Coronary artery (tissue), 2 donors: ENCODE measurements at regions not wholly inside any gene's neighbourhood (a gene's known extent, or its start where the extent isn't known, plus 50 kb on each side); places are given as distances from the start of the nearest gene placed in this dataset.

Experiments
- DNase-seq: peaks from one replicate; pipeline ENCODE4 v3.0.0-alpha.2; 2017; ENCODE audit warnings: low spot score
- H3K27ac ChIP-seq, 2 donors: fragments of 200-600 bp; sonication (generic); one replicate each; pipeline ENCODE4 v1.5.1; 2016 to 2019
- H3K4me3 ChIP-seq: fragments of 200-600 bp; sonication (generic); 2 replicates; pipeline ENCODE4 v1.5.1; 2016; ENCODE audit warnings: mild to moderate bottlenecking, moderate library complexity
- CTCF ChIP-seq: fragments of 200-600 bp; sonication (generic); IDR thresholded peaks from one replicate; pipeline ENCODE4 v1.5.1; 2019; ENCODE audit warnings: antibody characterized with exemption

GRCh38 chr16:6574146-6574545 lies 758.5 kb upstream of the RBFOX1 start:
- H3K4me3 ChIP-seq = no peak overlapping the region
- H3K27ac ChIP-seq = no peak overlapping the region
- no peak for TF ChIP-seq CTCF
- DNase-seq = no peak

GRCh38 chr16:6573577-6573976 lies 759.1 kb upstream of the RBFOX1 start:
- no peak overlapping the region for H3K27ac ChIP-seq
- no peak for TF ChIP-seq CTCF
- no peak for DNase-seq
- no peak overlapping the region for H3K4me3 ChIP-seq

GRCh38 chr16:6571044-6571443 lies 761.6 kb upstream of the RBFOX1 start:
- H3K27ac ChIP-seq = no peak overlapping the region
- H3K4me3 ChIP-seq = no peak overlapping the region
- TF ChIP-seq CTCF = no peak
- no peak for DNase-seq

- no peak overlapping the region for H3K27ac ChIP-seq
- no peak for DNase-seq
- H3K4me3 ChIP-seq = no peak overlapping the region
- no peak for TF ChIP-seq CTCF
Observed at GRCh38 chr16:6570530-6570929, 762.1 kb upstream of the RBFOX1 start.

- no peak for TF ChIP-seq CTCF
- Histone ChIP-seq H3K27ac (no peak overlapping the region), H3K4me3 (no peak overlapping the region)
- DNase-seq = no peak
Observed at GRCh38 chr16:6562986-6563385, 769.7 kb upstream of the RBFOX1 start.

- no peak overlapping the region for H3K27ac ChIP-seq
- DNase-seq = no peak
- TF ChIP-seq CTCF = no peak
- no peak overlapping the region for H3K4me3 ChIP-seq
Observed at GRCh38 chr16:6560306-6561100, 772.1 kb upstream of the RBFOX1 start.

GRCh38 chr16:6558661-6559060 lies 774.0 kb upstream of the RBFOX1 start:
- no peak overlapping the region for H3K27ac ChIP-seq
- no peak overlapping the region for H3K4me3 ChIP-seq
- TF ChIP-seq CTCF = no peak
- DNase-seq = no peak
